ENCODE measurements at regions not wholly inside any gene's neighbourhood (a gene's known extent, or its start where the extent isn't known, plus 50 kb on each side); places are given as distances from the start of the nearest gene placed in this dataset.

DNA sequence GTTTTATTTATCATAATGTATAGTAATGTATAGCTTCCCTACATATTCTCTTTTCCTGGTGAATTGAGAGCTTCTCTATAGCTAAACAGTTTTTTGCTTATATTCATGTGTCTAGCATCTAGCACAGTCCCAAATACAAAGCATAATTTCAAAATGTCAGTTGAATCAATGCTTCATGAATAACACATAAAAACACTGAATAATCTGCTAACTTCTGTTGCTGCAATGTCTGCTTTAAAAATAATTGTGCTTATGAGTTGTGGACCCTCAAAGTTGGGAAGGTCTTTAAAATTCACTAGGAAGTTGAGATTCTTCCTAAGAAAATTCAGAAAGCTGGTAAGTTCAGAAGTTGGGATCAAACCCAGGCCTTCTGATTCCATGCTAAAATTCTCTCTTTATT is 600.9 kb upstream of the FAM98A start:
- TF ChIP-seq, protein P1, sequence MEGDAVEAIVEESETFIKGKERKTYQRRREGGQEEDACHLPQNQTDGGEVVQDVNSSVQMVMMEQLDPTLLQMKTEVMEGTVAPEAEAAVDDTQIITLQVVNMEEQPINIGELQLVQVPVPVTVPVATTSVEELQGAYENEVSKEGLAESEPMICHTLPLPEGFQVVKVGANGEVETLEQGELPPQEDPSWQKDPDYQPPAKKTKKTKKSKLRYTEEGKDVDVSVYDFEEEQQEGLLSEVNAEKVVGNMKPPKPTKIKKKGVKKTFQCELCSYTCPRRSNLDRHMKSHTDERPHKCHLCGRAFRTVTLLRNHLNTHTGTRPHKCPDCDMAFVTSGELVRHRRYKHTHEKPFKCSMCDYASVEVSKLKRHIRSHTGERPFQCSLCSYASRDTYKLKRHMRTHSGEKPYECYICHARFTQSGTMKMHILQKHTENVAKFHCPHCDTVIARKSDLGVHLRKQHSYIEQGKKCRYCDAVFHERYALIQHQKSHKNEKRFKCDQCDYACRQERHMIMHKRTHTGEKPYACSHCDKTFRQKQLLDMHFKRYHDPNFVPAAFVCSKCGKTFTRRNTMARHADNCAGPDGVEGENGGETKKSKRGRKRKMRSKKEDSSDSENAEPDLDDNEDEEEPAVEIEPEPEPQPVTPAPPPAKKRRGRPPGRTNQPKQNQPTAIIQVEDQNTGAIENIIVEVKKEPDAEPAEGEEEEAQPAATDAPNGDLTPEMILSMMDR (IDR thresholded peaks at IDR 0.05): no peak
- no peak for TF ChIP-seq POLR2A (IDR thresholded peaks at IDR 0.05)
